ENCODE measurements at regions not wholly inside any gene's neighbourhood (a gene's known extent, or its start where the extent isn't known, plus 50 kb on each side); places are given as distances from the start of the nearest gene placed in this dataset.
"Not testable (repeated sequence)": the region's sequence is repeated elsewhere in the genome, so short reads cannot be mapped to it uniquely, and the experiment has no call there.

DNA sequence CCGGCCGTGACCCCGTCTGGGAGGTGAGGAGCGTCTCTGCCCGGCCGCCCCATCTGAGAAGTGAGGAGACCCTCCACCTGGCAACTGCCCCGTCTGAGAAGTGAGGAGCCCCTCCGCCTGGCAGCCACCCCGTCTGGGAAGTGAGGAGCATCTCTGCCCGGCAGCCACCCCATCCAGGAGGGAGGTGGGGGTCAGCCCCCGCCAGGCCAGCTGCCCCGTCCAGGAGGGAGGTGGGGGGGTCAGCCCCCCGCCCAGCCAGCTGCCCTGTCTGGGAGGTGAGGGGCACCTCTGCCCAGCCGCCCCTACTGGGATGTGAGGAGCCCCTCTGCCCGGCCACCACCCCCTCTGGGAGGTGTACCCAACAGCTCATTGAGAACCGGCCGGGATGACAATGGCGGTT, 428.7 kb downstream of the LTN1 start:
- H3K36me3 ChIP-seq (ENCODE audit: insufficient read depth, low read length); H3K4me2 ChIP-seq (ENCODE audit: low read length); H3K4me3 ChIP-seq (ENCODE audit: low read length); H3K4me1 ChIP-seq (ENCODE audit: control insufficient read depth, insufficient read depth, low read length); H3K27me3 ChIP-seq (ENCODE audit: control insufficient read depth, insufficient read depth, low read length); H3K9me3 ChIP-seq (replicated peaks; ENCODE audit: low read length); H3K9ac ChIP-seq (ENCODE audit: low read depth, low read length): not testable (repeated sequence)

DNA sequence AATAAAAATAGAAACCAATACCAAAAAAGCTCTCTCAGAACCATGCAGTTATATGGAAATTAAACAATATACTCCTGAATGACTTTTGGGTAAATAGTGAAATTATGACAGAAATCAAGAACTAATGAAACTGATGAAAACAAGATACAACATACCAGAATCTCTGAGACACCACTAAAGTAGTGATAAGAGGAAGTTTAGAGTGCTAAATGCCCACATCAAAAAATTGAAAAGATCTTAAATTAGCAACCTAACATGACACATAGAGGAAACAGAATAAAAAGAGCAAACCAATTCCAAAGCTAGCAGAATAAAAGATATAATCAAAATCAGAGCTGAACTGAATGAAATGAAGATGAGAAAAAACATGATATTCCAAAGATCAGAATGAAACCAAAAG, 430.9 kb downstream of the LTN1 start:
- H3K9me3 ChIP-seq (replicated peaks; ENCODE audit: low read length): no peaks in the 10 kb centered on the region
- H3K4me1 ChIP-seq (ENCODE audit: control insufficient read depth, insufficient read depth, low read length): no peaks in the 10 kb centered on the region
- no peaks in the 10 kb centered on the region for H3K36me3 ChIP-seq (ENCODE audit: insufficient read depth, low read length)
- H3K27me3 ChIP-seq (ENCODE audit: control insufficient read depth, insufficient read depth, low read length): no peaks in the 10 kb centered on the region
- no peak overlapping the region for H3K4me2 ChIP-seq (ENCODE audit: low read length)
- no peak overlapping the region for H3K9ac ChIP-seq (ENCODE audit: low read depth, low read length)
- no peak overlapping the region for H3K4me3 ChIP-seq (ENCODE audit: low read length)

- peaks cover 4% of the 10 kb centered on the region for H3K9me3 ChIP-seq (replicated peaks; ENCODE audit: low read length)
- peaks cover 16% of the 10 kb centered on the region for H3K4me1 ChIP-seq (ENCODE audit: control insufficient read depth, insufficient read depth, low read length)
- no peaks in the 10 kb centered on the region for H3K27me3 ChIP-seq (ENCODE audit: control insufficient read depth, insufficient read depth, low read length)
- no peak overlapping the region for H3K9ac ChIP-seq (ENCODE audit: low read depth, low read length)
- no peak overlapping the region for H3K4me2 ChIP-seq (ENCODE audit: low read length)
- H3K4me3 ChIP-seq (ENCODE audit: low read length): no peak overlapping the region
- no peaks in the 10 kb centered on the region for H3K36me3 ChIP-seq (ENCODE audit: insufficient read depth, low read length)
These were observed 437.8 kb downstream of the LTN1 start for GRCh38 chr21:28554660-28555475.

DNA sequence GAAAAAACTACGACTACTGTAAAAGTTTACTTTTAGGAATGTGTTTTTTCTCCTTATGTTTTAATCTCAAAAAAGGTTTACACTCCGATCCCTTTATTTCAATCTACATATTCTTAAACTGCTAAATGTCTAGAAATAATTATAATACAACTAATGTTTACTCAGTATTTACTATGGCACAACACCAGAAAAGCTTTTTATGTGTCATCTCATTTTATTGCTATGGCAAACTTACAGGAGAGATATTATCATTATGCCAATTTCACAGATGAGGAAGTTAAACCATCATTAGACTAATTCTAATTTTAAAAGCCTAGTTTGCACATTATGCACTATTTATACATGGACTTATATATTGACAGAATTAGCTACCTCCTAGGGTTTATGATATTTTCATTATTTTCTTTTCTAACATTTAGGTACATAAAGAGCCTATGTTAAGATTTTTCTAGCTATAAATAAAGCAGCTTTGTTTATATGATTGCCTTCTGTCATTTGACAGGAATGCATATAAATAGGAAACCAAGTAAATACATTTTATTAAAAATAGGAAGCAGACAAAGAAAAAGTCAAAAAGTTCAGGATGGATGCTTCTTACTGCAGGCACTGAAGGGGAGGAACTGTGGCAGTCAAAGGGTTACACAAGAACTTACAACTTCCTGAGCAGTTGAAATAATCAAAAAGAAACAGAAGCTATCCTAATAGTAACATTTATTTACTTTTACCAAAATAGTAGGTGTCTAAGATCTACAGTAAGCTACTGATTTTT, 442.4 kb downstream of the LTN1 start:
- peak overlapping the region; percentile 23 for H3K4me2 ChIP-seq (ENCODE audit: low read length)
- H3K4me3 ChIP-seq (ENCODE audit: low read length): no peak overlapping the region
- peak overlapping the region; percentile 3 for H3K9ac ChIP-seq (ENCODE audit: low read depth, low read length)
- no peaks in the 10 kb centered on the region for H3K9me3 ChIP-seq (replicated peaks; ENCODE audit: low read length)
- no peaks in the 10 kb centered on the region for H3K27me3 ChIP-seq (ENCODE audit: control insufficient read depth, insufficient read depth, low read length)
- H3K4me1 ChIP-seq (ENCODE audit: control insufficient read depth, insufficient read depth, low read length): peaks cover 22% of the 10 kb centered on the region
- no peaks in the 10 kb centered on the region for H3K36me3 ChIP-seq (ENCODE audit: insufficient read depth, low read length)

- H3K9me3 ChIP-seq (replicated peaks; ENCODE audit: low read length): no peaks in the 10 kb centered on the region
- H3K36me3 ChIP-seq (ENCODE audit: insufficient read depth, low read length): no peaks in the 10 kb centered on the region
- no peak overlapping the region for H3K4me3 ChIP-seq (ENCODE audit: low read length)
- no peaks in the 10 kb centered on the region for H3K27me3 ChIP-seq (ENCODE audit: control insufficient read depth, insufficient read depth, low read length)
- H3K4me2 ChIP-seq (ENCODE audit: low read length): no peak overlapping the region
- peaks cover 18% of the 10 kb centered on the region for H3K4me1 ChIP-seq (ENCODE audit: control insufficient read depth, insufficient read depth, low read length)
- no peak overlapping the region for H3K9ac ChIP-seq (ENCODE audit: low read depth, low read length)
These were observed 444.4 kb downstream of the LTN1 start for GRCh38 chr21:28548291-28548690.

GRCh38 chr21:28547766-28548165, 444.9 kb downstream of the LTN1 start:
- no peak overlapping the region for H3K4me3 ChIP-seq (ENCODE audit: low read length)
- H3K27me3 ChIP-seq (ENCODE audit: control insufficient read depth, insufficient read depth, low read length): no peaks in the 10 kb centered on the region
- H3K9me3 ChIP-seq (replicated peaks; ENCODE audit: low read length): no peaks in the 10 kb centered on the region
- H3K36me3 ChIP-seq (ENCODE audit: insufficient read depth, low read length): no peaks in the 10 kb centered on the region
- no peak overlapping the region for H3K4me2 ChIP-seq (ENCODE audit: low read length)
- peaks cover 18% of the 10 kb centered on the region for H3K4me1 ChIP-seq (ENCODE audit: control insufficient read depth, insufficient read depth, low read length)
- no peak overlapping the region for H3K9ac ChIP-seq (ENCODE audit: low read depth, low read length)

- Histone ChIP-seq H3K9ac (ENCODE audit: low read depth, low read length) (no peak overlapping the region), H3K4me2 (ENCODE audit: low read length) (no peak overlapping the region), H3K27me3 (ENCODE audit: control insufficient read depth, insufficient read depth, low read length) (no peaks in the 10 kb centered on the region), H3K36me3 (ENCODE audit: insufficient read depth, low read length) (no peaks in the 10 kb centered on the region), H3K9me3 (replicated peaks; ENCODE audit: low read length) (no peaks in the 10 kb centered on the region), H3K4me1 (ENCODE audit: control insufficient read depth, insufficient read depth, low read length) (peaks cover 27% of the 10 kb centered on the region), H3K4me3 (ENCODE audit: low read length) (no peak overlapping the region)
These were observed 448.7 kb downstream of the LTN1 start for GRCh38 chr21:28543975-28544374.

- H3K4me2 ChIP-seq (ENCODE audit: low read length): no peak overlapping the region
- peak overlapping the region; percentile 65 for H3K9ac ChIP-seq (ENCODE audit: low read depth, low read length)
- H3K27me3 ChIP-seq (ENCODE audit: control insufficient read depth, insufficient read depth, low read length): no peaks in the 10 kb centered on the region
- H3K4me3 ChIP-seq (ENCODE audit: low read length): no peak overlapping the region
- peaks cover 44% of the 10 kb centered on the region for H3K4me1 ChIP-seq (ENCODE audit: control insufficient read depth, insufficient read depth, low read length)
- H3K9me3 ChIP-seq (replicated peaks; ENCODE audit: low read length): no peaks in the 10 kb centered on the region
- H3K36me3 ChIP-seq (ENCODE audit: insufficient read depth, low read length): no peaks in the 10 kb centered on the region
These were observed 451.1 kb downstream of the LTN1 start for GRCh38 chr21:28541371-28542112.

GRCh38 chr21:28540514-28540913, 452.2 kb downstream of the LTN1 start:
- Histone ChIP-seq H3K9me3 (replicated peaks; ENCODE audit: low read length) (no peaks in the 10 kb centered on the region), H3K27me3 (ENCODE audit: control insufficient read depth, insufficient read depth, low read length) (no peaks in the 10 kb centered on the region), H3K4me3 (ENCODE audit: low read length) (no peak overlapping the region), H3K36me3 (ENCODE audit: insufficient read depth, low read length) (no peaks in the 10 kb centered on the region), H3K9ac (ENCODE audit: low read depth, low read length) (peak overlapping the region; percentile 65), H3K4me2 (ENCODE audit: low read length) (no peak overlapping the region), H3K4me1 (ENCODE audit: control insufficient read depth, insufficient read depth, low read length) (peaks cover 48% of the 10 kb centered on the region)

DNA sequence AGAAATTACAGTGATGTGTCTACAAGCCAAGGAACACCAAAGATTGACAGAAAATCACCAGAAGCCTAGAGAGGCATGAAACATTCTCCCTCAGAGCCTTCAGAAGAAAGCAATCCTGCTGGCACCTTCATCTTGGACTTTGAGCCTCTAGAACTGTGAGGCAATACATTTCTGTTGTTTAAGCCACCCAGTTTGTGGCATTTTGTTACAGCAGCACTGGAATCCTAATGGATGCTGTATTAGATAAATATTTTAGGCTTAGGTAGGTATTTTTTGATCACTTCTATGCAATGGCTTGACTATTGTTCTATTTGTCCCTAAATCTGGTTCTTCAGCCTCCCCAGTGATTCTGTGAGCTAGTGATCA, 453.1 kb downstream of the LTN1 start:
- Histone ChIP-seq H3K9ac (ENCODE audit: low read depth, low read length) (peak overlapping the region; percentile 66), H3K4me3 (ENCODE audit: low read length) (no peak overlapping the region), H3K36me3 (ENCODE audit: insufficient read depth, low read length) (no peaks in the 10 kb centered on the region), H3K9me3 (replicated peaks; ENCODE audit: low read length) (no peaks in the 10 kb centered on the region), H3K4me1 (ENCODE audit: control insufficient read depth, insufficient read depth, low read length) (peaks cover 48% of the 10 kb centered on the region), H3K4me2 (ENCODE audit: low read length) (peak overlapping the region; percentile 20), H3K27me3 (ENCODE audit: control insufficient read depth, insufficient read depth, low read length) (no peaks in the 10 kb centered on the region)

DNA sequence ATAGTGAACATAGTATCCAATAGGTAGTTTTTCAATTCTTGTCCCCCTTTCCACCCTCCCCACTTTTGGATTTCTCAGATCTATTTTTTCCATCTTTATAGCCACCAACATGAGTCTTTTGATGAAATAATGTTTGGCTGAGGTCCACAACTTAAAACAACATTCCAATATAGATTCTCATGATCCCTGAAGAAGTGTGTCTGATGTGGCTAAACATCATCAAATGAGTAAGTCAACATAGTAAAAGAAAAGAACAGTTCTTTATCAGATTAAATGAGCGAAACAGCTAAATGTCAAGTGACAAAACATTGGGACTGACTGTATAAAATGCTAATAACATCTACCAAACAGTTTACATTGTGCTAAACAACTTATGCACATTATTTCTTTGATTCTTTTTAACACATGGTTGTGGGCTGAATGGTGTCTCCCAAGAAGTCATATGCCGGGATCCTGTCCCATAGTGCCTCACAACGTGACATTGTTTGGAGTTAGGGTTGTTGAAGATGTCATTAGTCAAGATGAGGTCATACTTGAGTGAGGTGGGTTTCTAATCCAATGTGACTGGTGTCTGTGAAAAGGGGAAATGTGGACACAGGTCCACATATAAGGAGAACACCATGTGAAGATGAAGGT, 453.6 kb downstream of the LTN1 start:
- Histone ChIP-seq H3K4me2 (ENCODE audit: low read length) (peak overlapping the region; percentile 20), H3K4me1 (ENCODE audit: control insufficient read depth, insufficient read depth, low read length) (peaks cover 48% of the 10 kb centered on the region), H3K36me3 (ENCODE audit: insufficient read depth, low read length) (no peaks in the 10 kb centered on the region), H3K4me3 (ENCODE audit: low read length) (no peak overlapping the region), H3K9me3 (replicated peaks; ENCODE audit: low read length) (no peaks in the 10 kb centered on the region), H3K27me3 (ENCODE audit: control insufficient read depth, insufficient read depth, low read length) (no peaks in the 10 kb centered on the region), H3K9ac (ENCODE audit: low read depth, low read length) (peak overlapping the region; percentile 66)

Measured in skeletal muscle satellite cell (primary cell).